HCT116 (cell line): ENCODE measurements at regions not wholly inside any gene's neighbourhood (a gene's known extent, or its start where the extent isn't known, plus 50 kb on each side); places are given as distances from the start of the nearest gene placed in this dataset.

Experiments used
- ATAC-seq: fragments of 200-7000 bp; cut with Tn5 transposase; 2 replicates; pipeline ENCODE4 v1.9.1; 2020; ENCODE audit warnings: mild to moderate bottlenecking, moderate library complexity
- BruUV-seq: library from RNA; stranded (reverse); fragments of 400-500 nt; replicated peaks from 2 replicates; lab custom pipeline; 2021; lab: Mats Ljungman, UMichigan
- CTCF ChIA-PET: fragments of 300-600 bp; sonication (Branson Sonifier 250); formaldehyde crosslinking; loops from one replicate; lab custom pipeline; 2021; ENCODE audit warnings: antibody characterized with exemption; lab: Charles Lee
- POLR2A ChIA-PET: fragments of 300-600, 350-600 bp; sonication (Branson Sonifier 250); formaldehyde crosslinking; loops from one replicate; lab custom pipeline; 2021; ENCODE audit warnings: antibody characterized with exemption; lab: Charles Lee
- RAD21 ChIA-PET, 2 experiments: fragments of 300-600 bp; sonication (Branson Sonifier 250); formaldehyde crosslinking; loops; one replicate each; lab custom pipeline; 2023; ENCODE audit warnings: low total read pairs in 2 of 2; ENCODE audit not compliant: uncharacterized antibody in 2 of 2, unreplicated experiment in 2 of 2, low non-redundant PET in 1 of 2; lab: Charles Lee
- DNase-seq: peaks from one replicate; pipeline ENCODE4 v3.0.0-alpha.2; 2010; ENCODE audit warnings: low read depth, low spot score
- H2AFZ ChIP-seq: fragments of 200-600 bp; shearing (Covaris generic), sonication (generic); 2 replicates; pipeline ENCODE4 v1.6.1; 2017; ENCODE audit warnings: low read depth, mixed run types, mixed read lengths, antibody characterized with exemption, low read length; ENCODE audit not compliant: poor library complexity, severe bottlenecking
- H3K27ac ChIP-seq: 2 replicates; pipeline ENCODE4 v1.5.1; 2012; ENCODE audit warnings: low read depth, low read length
- H3K27me3 ChIP-seq: fragments of 200-600 bp; sonication (generic); 2 replicates; pipeline ENCODE4 v1.6.1; 2016; ENCODE audit warnings: mixed run types, low read length, mixed read lengths; ENCODE audit not compliant: insufficient read depth
- H3K36me3 ChIP-seq, 2 experiments: fragments of 200-500 bp in 1 of 2; fragments of 200-600 bp in 1 of 2; sonication (Bioruptor generic) in 1 of 2; sonication (generic) in 1 of 2; 2 replicates each; pipeline versions ENCODE4 v1.5.1 to v1.6.1; 2014 to 2016; ENCODE audit warnings: low read length in 2 of 2, inconsistent platforms in 1 of 2, mixed read lengths in 1 of 2, mixed run types in 1 of 2; ENCODE audit not compliant: insufficient read depth in 2 of 2, control insufficient read depth in 1 of 2
- H3K4me1 ChIP-seq, 2 experiments: fragments of 200-600 bp in 1 of 2; sonication (generic) in 1 of 2; 2 replicates each; pipeline versions ENCODE4 v1.5.1 to v1.6.1; 2012 to 2017; ENCODE audit warnings: low read length in 2 of 2, inconsistent platforms in 1 of 2, mild to moderate bottlenecking in 1 of 2, mixed read lengths in 1 of 2, mixed run types in 1 of 2, moderate library complexity in 1 of 2; ENCODE audit not compliant: insufficient read depth in 2 of 2, control insufficient read depth in 1 of 2
- H3K4me2 ChIP-seq: fragments of 200-600 bp; sonication (generic); 2 replicates; pipeline ENCODE4 v1.6.1; 2017; ENCODE audit warnings: mixed run types, low read length, mixed read lengths
- H3K4me3 ChIP-seq, 2 experiments: fragments of 200-600 bp in 1 of 2; sonication (generic) in 1 of 2; replicated peaks in 1 of 2; 2 replicates each; pipeline ENCODE4 v1.5.1; 2011 to 2016; ENCODE audit warnings: low read length in 2 of 2, control low read depth in 1 of 2, low read depth in 1 of 2, mild to moderate bottlenecking in 1 of 2, mixed read lengths in 1 of 2, mixed run types in 1 of 2
- H3K79me2 ChIP-seq: fragments of 200-600 bp; sonication (generic); 2 replicates; pipeline ENCODE4 v1.6.1; 2017; ENCODE audit warnings: mild to moderate bottlenecking, mixed run types, low read length, moderate library complexity, mixed read lengths; ENCODE audit not compliant: insufficient read depth
- H3K9ac ChIP-seq: fragments of 200-600 bp; sonication (generic); 2 replicates; pipeline ENCODE4 v1.6.1; 2016; ENCODE audit warnings: low read length, mixed read lengths
- H3K9me2 ChIP-seq: fragments of 200-600 bp; sonication (generic), shearing (Covaris generic); 2 replicates; pipeline ENCODE4 v1.6.1; 2017; ENCODE audit warnings: mixed run types, mild to moderate bottlenecking, moderate library complexity; ENCODE audit not compliant: insufficient read depth
- H3K9me3 ChIP-seq, 2 experiments: fragments of 200-500 bp in 1 of 2; fragments of 200-600 bp in 1 of 2; sonication (Bioruptor generic) in 1 of 2; sonication (generic) in 1 of 2; 2 replicates each; pipeline ENCODE4 v1.6.1; 2014 to 2017; ENCODE audit warnings: low read length in 2 of 2, mixed read lengths in 2 of 2, inconsistent platforms in 1 of 2, low read depth in 1 of 2, mild to moderate bottlenecking in 1 of 2, mixed run types in 1 of 2, moderate library complexity in 1 of 2; ENCODE audit not compliant: control insufficient read depth in 1 of 2, insufficient read depth in 1 of 2
- H4K20me1 ChIP-seq: fragments of 200-600 bp; sonication (generic), shearing (Covaris generic); 2 replicates; pipeline ENCODE4 v1.6.1; 2017; ENCODE audit warnings: mixed run types, mild to moderate bottlenecking, moderate library complexity; ENCODE audit not compliant: insufficient read depth
- CTCF ChIP-seq, 3 experiments: fragments of 200-600 bp in 1 of 3; sonication (generic) in 1 of 3; IDR thresholded peaks in 2 of 3; conservative IDR thresholded peaks in 1 of 3; 2 replicates each; pipeline ENCODE4 v1.5.1; 2012 to 2017; ENCODE audit warnings: low read depth in 2 of 3, low read length in 2 of 3, antibody characterized with exemption in 1 of 3, borderline replicate concordance in 1 of 3, control low read depth in 1 of 3, mild to moderate bottlenecking in 1 of 3, mixed read lengths in 1 of 3, mixed run types in 1 of 3, moderate library complexity in 1 of 3; ENCODE audit not compliant: insufficient read depth in 1 of 3
- EGR1 ChIP-seq: IDR thresholded peaks from 2 replicates; pipeline ENCODE4 v1.6.1; 2012; ENCODE audit warnings: low read depth
- FOSL1 ChIP-seq: IDR thresholded peaks from 2 replicates; pipeline ENCODE4 v1.6.1; 2012; ENCODE audit warnings: low read depth
- RAD21 ChIP-seq: IDR thresholded peaks from 2 replicates; pipeline ENCODE4 v1.6.1; 2012; ENCODE audit warnings: low read depth, mild to moderate bottlenecking
- REST ChIP-seq: IDR thresholded peaks from 2 replicates; pipeline ENCODE4 v1.6.1; 2012; ENCODE audit warnings: low read depth
- ZBTB33 ChIP-seq: IDR thresholded peaks from 2 replicates; pipeline ENCODE4 v1.6.1; 2011; ENCODE audit warnings: mild to moderate bottlenecking, low read length, moderate library complexity; ENCODE audit not compliant: insufficient replicate concordance; ENCODE audit errors: extremely low read depth
- intact Hi-C: fragments of 100-400 bp; cut with micrococcal nuclease; formaldehyde crosslinking; loops from 2 replicates; pipeline ENCODE4 v1.10.0; 2022

GRCh38 chr1:53378932-53379661, 51.2 kb upstream of the LRP8 start:
- no peaks in the 10 kb centered on the region for H3K36me3 ChIP-seq
- ChIA-PET CTCF (no interaction called here), RAD21 (no interaction called here), POLR2A (no interaction called here)
- H3K4me2 ChIP-seq = no peak overlapping the region
- H3K9me3 ChIP-seq = no peaks in the 10 kb centered on the region
- no peaks in the 10 kb centered on the region for H3K9me2 ChIP-seq
- no peak overlapping the region for H3K27ac ChIP-seq
- H3K27me3 ChIP-seq = no peaks in the 10 kb centered on the region
- H3K4me1 ChIP-seq = peaks cover 6 to 24% of the 10 kb centered on the region in 2 experiments; a peak in 3 of 4 replicates
- no peak overlapping the region for H3K4me3 ChIP-seq
- DNase-seq = no peak
- TF ChIP-seq RAD21 = no peak
- no peak for TF ChIP-seq REST
- no peak for TF ChIP-seq EGR1
- no peak for TF ChIP-seq FOSL1
- no peak for TF ChIP-seq CTCF (IDR thresholded peaks at IDR 0.05 in 2 of 3, conservative IDR thresholded peaks at IDR 0.05 in 1 of 3; ENCODE audit: borderline replicate concordance in 1 of 3, insufficient read depth in 1 of 3, low read depth in 2 of 3, low read length in 2 of 3)
- no peak for TF ChIP-seq ZBTB33
- BruUV-seq = no TSS peak
- no peaks in the 10 kb centered on the region for H3K79me2 ChIP-seq
- intact Hi-C loops = no loop called here
- no peak overlapping the region for H3K9ac ChIP-seq
- no peaks in the 10 kb centered on the region for H4K20me1 ChIP-seq
- no peak overlapping the region for H2AFZ ChIP-seq
- no peak for ATAC-seq
